ENCODE measurements at regions not wholly inside any gene's neighbourhood (a gene's known extent, or its start where the extent isn't known, plus 50 kb on each side); places are given as distances from the start of the nearest gene placed in this dataset.

DNA sequence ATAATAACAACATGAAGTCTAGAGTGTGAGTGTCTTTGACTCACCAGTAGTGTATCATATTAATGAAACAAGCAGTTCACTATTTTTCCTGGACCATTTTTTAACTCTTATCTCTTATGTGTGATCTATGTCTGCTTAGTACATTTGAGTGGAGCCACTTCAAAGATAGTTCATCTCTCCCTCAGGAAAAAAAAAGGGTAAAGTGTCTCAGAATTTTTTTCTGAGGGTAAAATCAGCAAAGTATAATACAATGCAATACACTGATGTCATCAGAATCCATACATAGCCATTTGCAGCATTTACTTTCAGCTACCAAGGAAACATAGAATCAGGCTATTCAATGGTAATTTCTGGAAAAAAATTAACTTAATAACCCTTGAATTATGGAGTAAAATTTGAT is 706.7 kb downstream of the DNAJB9 start:
- DNase-seq (ENCODE audit: low spot score), result no peak
- Histone ChIP-seq H3K27me3 (ENCODE audit: control insufficient read depth in 4 of 4, insufficient read depth in 4 of 4, low read length in 3 of 4) (no peaks in the 10 kb centered on the region), H3K4me3 (ENCODE audit: low read depth in 1 of 3, low read length in 3 of 3) (no peak overlapping the region), H3K9ac (ENCODE audit: low read depth in 1 of 2, low read length in 2 of 2) (no peak overlapping the region), H3K9me3 (ENCODE audit: control insufficient read depth in 4 of 4, low read length in 3 of 4) (no peaks in the 10 kb centered on the region), H3K4me1 (ENCODE audit: control insufficient read depth in 4 of 4, insufficient read depth in 4 of 4, low read length in 3 of 4) (no peaks in the 10 kb centered on the region), H3K36me3 (ENCODE audit: control insufficient read depth in 4 of 4, insufficient read depth in 3 of 4, low read depth in 1 of 4, low read length in 3 of 4) (no peaks in the 10 kb centered on the region), H3K27ac (ENCODE audit: low read depth in 1 of 2, low read length in 2 of 2) (no peak overlapping the region)
- TF ChIP-seq SP1 (IDR thresholded peaks at IDR 0.05), result no peak
- TF ChIP-seq, protein P1, sequence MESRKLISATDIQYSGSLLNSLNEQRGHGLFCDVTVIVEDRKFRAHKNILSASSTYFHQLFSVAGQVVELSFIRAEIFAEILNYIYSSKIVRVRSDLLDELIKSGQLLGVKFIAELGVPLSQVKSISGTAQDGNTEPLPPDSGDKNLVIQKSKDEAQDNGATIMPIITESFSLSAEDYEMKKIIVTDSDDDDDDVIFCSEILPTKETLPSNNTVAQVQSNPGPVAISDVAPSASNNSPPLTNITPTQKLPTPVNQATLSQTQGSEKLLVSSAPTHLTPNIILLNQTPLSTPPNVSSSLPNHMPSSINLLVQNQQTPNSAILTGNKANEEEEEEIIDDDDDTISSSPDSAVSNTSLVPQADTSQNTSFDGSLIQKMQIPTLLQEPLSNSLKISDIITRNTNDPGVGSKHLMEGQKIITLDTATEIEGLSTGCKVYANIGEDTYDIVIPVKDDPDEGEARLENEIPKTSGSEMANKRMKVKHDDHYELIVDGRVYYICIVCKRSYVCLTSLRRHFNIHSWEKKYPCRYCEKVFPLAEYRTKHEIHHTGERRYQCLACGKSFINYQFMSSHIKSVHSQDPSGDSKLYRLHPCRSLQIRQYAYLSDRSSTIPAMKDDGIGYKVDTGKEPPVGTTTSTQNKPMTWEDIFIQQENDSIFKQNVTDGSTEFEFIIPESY (IDR thresholded peaks at IDR 0.05), result no peak
- no peak for TF ChIP-seq TAF1 (conservative IDR thresholded peaks at IDR 0.05)
- TF ChIP-seq HNF4G (IDR thresholded peaks at IDR 0.05), result no peak
- no peak for TF ChIP-seq FOXA1 (IDR thresholded peaks at IDR 0.05)
- no peak for TF ChIP-seq RXRA (IDR thresholded peaks at IDR 0.05)
- TF ChIP-seq FOXA2 (IDR thresholded peaks at IDR 0.05), result no peak
- TF ChIP-seq CTCF (IDR thresholded peaks at IDR 0.05; ENCODE audit: low read depth, low read length, missing input control), result no peak
- no peak for TF ChIP-seq ATF3 (IDR thresholded peaks at IDR 0.05)
- TF ChIP-seq YY1 (IDR thresholded peaks at IDR 0.05), result no peak
- TF ChIP-seq, protein P2, sequence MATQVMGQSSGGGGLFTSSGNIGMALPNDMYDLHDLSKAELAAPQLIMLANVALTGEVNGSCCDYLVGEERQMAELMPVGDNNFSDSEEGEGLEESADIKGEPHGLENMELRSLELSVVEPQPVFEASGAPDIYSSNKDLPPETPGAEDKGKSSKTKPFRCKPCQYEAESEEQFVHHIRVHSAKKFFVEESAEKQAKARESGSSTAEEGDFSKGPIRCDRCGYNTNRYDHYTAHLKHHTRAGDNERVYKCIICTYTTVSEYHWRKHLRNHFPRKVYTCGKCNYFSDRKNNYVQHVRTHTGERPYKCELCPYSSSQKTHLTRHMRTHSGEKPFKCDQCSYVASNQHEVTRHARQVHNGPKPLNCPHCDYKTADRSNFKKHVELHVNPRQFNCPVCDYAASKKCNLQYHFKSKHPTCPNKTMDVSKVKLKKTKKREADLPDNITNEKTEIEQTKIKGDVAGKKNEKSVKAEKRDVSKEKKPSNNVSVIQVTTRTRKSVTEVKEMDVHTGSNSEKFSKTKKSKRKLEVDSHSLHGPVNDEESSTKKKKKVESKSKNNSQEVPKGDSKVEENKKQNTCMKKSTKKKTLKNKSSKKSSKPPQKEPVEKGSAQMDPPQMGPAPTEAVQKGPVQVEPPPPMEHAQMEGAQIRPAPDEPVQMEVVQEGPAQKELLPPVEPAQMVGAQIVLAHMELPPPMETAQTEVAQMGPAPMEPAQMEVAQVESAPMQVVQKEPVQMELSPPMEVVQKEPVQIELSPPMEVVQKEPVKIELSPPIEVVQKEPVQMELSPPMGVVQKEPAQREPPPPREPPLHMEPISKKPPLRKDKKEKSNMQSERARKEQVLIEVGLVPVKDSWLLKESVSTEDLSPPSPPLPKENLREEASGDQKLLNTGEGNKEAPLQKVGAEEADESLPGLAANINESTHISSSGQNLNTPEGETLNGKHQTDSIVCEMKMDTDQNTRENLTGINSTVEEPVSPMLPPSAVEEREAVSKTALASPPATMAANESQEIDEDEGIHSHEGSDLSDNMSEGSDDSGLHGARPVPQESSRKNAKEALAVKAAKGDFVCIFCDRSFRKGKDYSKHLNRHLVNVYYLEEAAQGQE (IDR thresholded peaks at IDR 0.05), result no peak
- no peak for TF ChIP-seq GABPA (IDR thresholded peaks at IDR 0.05 in 1 of 2, conservative IDR thresholded peaks at IDR 0.05 in 1 of 2)
- TF ChIP-seq, protein P3, sequence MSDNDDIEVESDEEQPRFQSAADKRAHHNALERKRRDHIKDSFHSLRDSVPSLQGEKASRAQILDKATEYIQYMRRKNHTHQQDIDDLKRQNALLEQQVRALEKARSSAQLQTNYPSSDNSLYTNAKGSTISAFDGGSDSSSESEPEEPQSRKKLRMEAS (IDR thresholded peaks at IDR 0.05), result no peak
- no peak for TF ChIP-seq JUND (IDR thresholded peaks at IDR 0.05)
- no peak for TF ChIP-seq HNF4A (conservative IDR thresholded peaks at IDR 0.05)
- TF ChIP-seq NR2F2 (IDR thresholded peaks at IDR 0.05), result no peak
- no peak for TF ChIP-seq EGR1 (IDR thresholded peaks at IDR 0.05; ENCODE audit: low read depth in 2 of 2)
- no peak for TF ChIP-seq RAD21 (IDR thresholded peaks at IDR 0.05)

Data from liver (tissue), 7 donors.